IMR-90 (cell line): ENCODE measurements at regions not wholly inside any gene's neighbourhood (a gene's known extent, or its start where the extent isn't known, plus 50 kb on each side); places are given as distances from the start of the nearest gene placed in this dataset.
"Not testable (repeated sequence)": the region's sequence is repeated elsewhere in the genome, so short reads cannot be mapped to it uniquely, and the experiment has no call there.

Experiments used
- ATAC-seq: fragments of 200-7000 bp; cut with Tn5 transposase; 2 replicates; pipeline ENCODE4 v1.9.1; 2020; ENCODE audit warnings: low read depth, mild to moderate bottlenecking, moderate library complexity
- BruUV-seq: library from RNA; stranded (reverse); fragments of 400-500 nt; replicated peaks from 2 replicates; lab custom pipeline; 2021; lab: Mats Ljungman, UMichigan
- CTCF ChIA-PET: fragments of 300-600 bp; formaldehyde crosslinking; extraction: SDS; loops from one replicate; lab custom pipeline; 2021; ENCODE audit warnings: antibody characterized with exemption; lab: Yijun Ruan, JAX
- POLR2A ChIA-PET: fragments of 300-600 bp; sonication (Branson Sonifier 250); formaldehyde crosslinking; loops from one replicate; lab custom pipeline; 2022; ENCODE audit warnings: antibody characterized with exemption; ENCODE audit not compliant: unreplicated experiment; lab: Charles Lee
- DNase-seq: peaks from one replicate; pipeline ENCODE4 v3.0.0; 2013
- H2AFZ ChIP-seq: replicated peaks from 2 replicates; pipeline ENCODE3; 2013; ENCODE audit warnings: low read length, mild to moderate bottlenecking; ENCODE audit not compliant: poor library complexity
- H2AK5ac ChIP-seq: 2 replicates; pipeline ENCODE4 v1.6.1; 2013; ENCODE audit warnings: low read depth, low read length, inconsistent platforms
- H2AK9ac ChIP-seq: replicated peaks from 2 replicates; pipeline ENCODE3; 2013; ENCODE audit warnings: mild to moderate bottlenecking, low read depth, low read length, moderate library complexity; ENCODE audit not compliant: poor library complexity
- H2BK120ac ChIP-seq: 2 replicates; pipeline ENCODE4 v1.6.1; 2013; ENCODE audit warnings: low read depth, low read length, inconsistent platforms
- H2BK15ac ChIP-seq: 3 replicates; pipeline ENCODE4 v1.6.1; 2013; ENCODE audit warnings: low read depth, low read length, inconsistent platforms
- H2BK20ac ChIP-seq: 2 replicates; pipeline ENCODE4 v1.6.1; 2013; ENCODE audit warnings: low read depth, mild to moderate bottlenecking, inconsistent platforms, low read length, moderate library complexity
- H2BK5ac ChIP-seq: 2 replicates; pipeline ENCODE4 v1.6.1; 2013; ENCODE audit warnings: mild to moderate bottlenecking, low read depth, low read length, inconsistent platforms; ENCODE audit not compliant: poor library complexity, severe bottlenecking
- H3K14ac ChIP-seq: replicated peaks from 2 replicates; pipeline ENCODE4 v1.6.1; 2013; ENCODE audit warnings: low read depth, low read length, inconsistent platforms
- H3K18ac ChIP-seq: 2 replicates; pipeline ENCODE4 v1.6.1; 2013; ENCODE audit warnings: low read depth, low read length, control low read depth
- H3K23ac ChIP-seq: 2 replicates; pipeline ENCODE4 v1.6.1; 2013; ENCODE audit warnings: low read depth, low read length, inconsistent platforms
- H3K27ac ChIP-seq: 2 replicates; pipeline ENCODE4 v1.5.1; 2013; ENCODE audit warnings: mild to moderate bottlenecking, control low read depth, low read length; ENCODE audit not compliant: insufficient read depth
- H3K27me3 ChIP-seq: 2 replicates; pipeline ENCODE4 v1.6.1; 2013; ENCODE audit warnings: low read length; ENCODE audit not compliant: control insufficient read depth, insufficient read depth
- H3K36me3 ChIP-seq: 2 replicates; pipeline ENCODE4 v1.6.1; 2013; ENCODE audit warnings: low read length, mixed read lengths; ENCODE audit not compliant: control insufficient read depth, insufficient read depth
- H3K4ac ChIP-seq: 2 replicates; pipeline ENCODE4 v1.6.1; 2013; ENCODE audit warnings: low read depth, low read length, inconsistent platforms
- H3K4me1 ChIP-seq: 2 replicates; pipeline ENCODE4 v1.6.1; 2013; ENCODE audit warnings: low read length, mixed read lengths; ENCODE audit not compliant: control insufficient read depth, insufficient read depth
- H3K4me2 ChIP-seq: 2 replicates; pipeline ENCODE4 v1.6.1; 2013; ENCODE audit warnings: low read depth, mild to moderate bottlenecking, control low read depth, low read length, moderate library complexity
- H3K4me3 ChIP-seq: 2 replicates; pipeline ENCODE4 v1.5.1; 2013; ENCODE audit warnings: low read depth, mild to moderate bottlenecking, control low read depth, low read length, moderate library complexity; ENCODE audit not compliant: insufficient read depth
- H3K56ac ChIP-seq: 2 replicates; pipeline ENCODE4 v1.6.1; 2013; ENCODE audit warnings: low read length, inconsistent platforms; ENCODE audit not compliant: insufficient read depth; ENCODE audit errors: extremely low read depth
- H3K79me1 ChIP-seq, 2 experiments: 2 replicates each; pipeline ENCODE4 v1.6.1; 2013; ENCODE audit warnings: low read length in 2 of 2, inconsistent platforms in 1 of 2, low read depth in 1 of 2
- H3K9ac ChIP-seq: 2 replicates; pipeline ENCODE4 v1.6.1; 2013; ENCODE audit warnings: low read depth, low read length, control low read depth
- H3K9me1 ChIP-seq: 2 replicates; pipeline ENCODE4 v1.6.1; 2013; ENCODE audit warnings: low read length, inconsistent platforms; ENCODE audit not compliant: insufficient read depth
- H3K9me3 ChIP-seq: 2 replicates; pipeline ENCODE4 v1.6.1; 2013; ENCODE audit warnings: low read length; ENCODE audit not compliant: control insufficient read depth, insufficient read depth
- H4K20me1 ChIP-seq: 2 replicates; pipeline ENCODE4 v1.6.1; 2013; ENCODE audit warnings: low read length, inconsistent platforms; ENCODE audit not compliant: insufficient read depth
- H4K5ac ChIP-seq: 2 replicates; pipeline ENCODE4 v1.6.1; 2013; ENCODE audit warnings: mild to moderate bottlenecking, low read depth, low read length, control low read depth
- H4K8ac ChIP-seq, 2 experiments: 2 replicates each; pipeline ENCODE4 v1.6.1; 2013; ENCODE audit warnings: low read depth in 2 of 2, low read length in 2 of 2, control low read depth in 1 of 2, inconsistent platforms in 1 of 2
- H4K91ac ChIP-seq: 2 replicates; pipeline ENCODE4 v1.6.1; 2013; ENCODE audit warnings: low read depth, low read length, inconsistent platforms; ENCODE audit not compliant: insufficient read depth
- WGBS, 2 experiments: methylation state at CpG; one replicate each; pipeline versions ENCODE4 v1.1.5 to v1.1.7; 2013; ENCODE audit warnings: missing lambda C conversion rate in 2 of 2; ENCODE audit not compliant: insufficient read length in 1 of 2; ENCODE audit errors: extremely low coverage in 2 of 2; 5-methylcytosine and 5-hydroxymethylcytosine counted together
- dilution Hi-C: fragments of 300-500 bp; cut with HindIII; formaldehyde crosslinking; loops from one replicate; pipeline ENCODE4 v1.14.3; 2018; ENCODE audit warnings: low sequenced_read_pairs; ENCODE audit not compliant: unreplicated experiment
- in situ Hi-C: fragments of 300-500 bp; cut with MboI; formaldehyde crosslinking; loops from 3 replicates; pipeline ENCODE4 v1.14.3; 2019; ENCODE audit warnings: low sequenced_read_pairs, inconsistent platforms, mixed read lengths
- intact Hi-C: fragments of 100-400 bp; cut with micrococcal nuclease; formaldehyde crosslinking; loops from 2 replicates; pipeline ENCODE4 v1.10.0; 2022

GRCh38 chr1:106412321-106412720 is 644.2 kb upstream of the PRMT6 start:
- in situ Hi-C loops, H4K20me1 ChIP-seq, H3K4ac ChIP-seq: not testable (repeated sequence)

More at GRCh38 chr1:106412321-106412720, 644.2 kb upstream of the PRMT6 start:
- H4K8ac ChIP-seq, H2BK20ac ChIP-seq, BruUV-seq, H3K9ac ChIP-seq, H3K9me1 ChIP-seq, DNase-seq, ATAC-seq, H3K14ac ChIP-seq, H4K91ac ChIP-seq, H2BK5ac ChIP-seq, H2AK5ac ChIP-seq, intact Hi-C loops, dilution Hi-C loops, H3K79me1 ChIP-seq, H2BK15ac ChIP-seq, H3K36me3 ChIP-seq, H3K4me2 ChIP-seq, H3K4me3 ChIP-seq, H3K18ac ChIP-seq, CTCF ChIA-PET, POLR2A ChIA-PET, H3K56ac ChIP-seq, H3K27ac ChIP-seq, H3K9me3 ChIP-seq, H2AFZ ChIP-seq, H4K5ac ChIP-seq, H2BK120ac ChIP-seq, H3K27me3 ChIP-seq, H3K4me1 ChIP-seq, H2AK9ac ChIP-seq, H3K23ac ChIP-seq: not testable (repeated sequence)
- 80% methylated on average over 7 of the region's 18 CpGs; no CpG with 5 or more reads in 1 of the 2 experiments for WGBS, 2 experiments
